Heart right ventricle (tissue), 16 donors: ENCODE measurements at regions not wholly inside any gene's neighbourhood (a gene's known extent, or its start where the extent isn't known, plus 50 kb on each side); places are given as distances from the start of the nearest gene placed in this dataset.
"Not testable (repeated sequence)": the region's sequence is repeated elsewhere in the genome, so short reads cannot be mapped to it uniquely, and the experiment has no call there.

Experiments
- ATAC-seq, 8 donors: fragments of 200-7000 bp; cut with Tn5 transposase; one replicate each; pipeline ENCODE4 v1.9.1; 2020; ENCODE audit warnings: mild to moderate bottlenecking in 8 of 8, moderate library complexity in 8 of 8, moderate number of reproducible peaks in 1 of 8
- DNase-seq, 2 donors: peaks; one replicate each; pipeline ENCODE4 v3.0.0-alpha.2; 2020
- H3K27ac ChIP-seq, 10 donors: fragments of 200-600 bp; sonication (generic) in 2 of 10; one replicate each; pipeline versions ENCODE4 v1.5.0 to v1.8.0; 2020 to 2022; ENCODE audit warnings: mild to moderate bottlenecking in 3 of 10
- H3K27me3 ChIP-seq, 7 donors: fragments of 200-600 bp; one replicate each; pipeline ENCODE4 v1.8.0; 2021 to 2022; ENCODE audit warnings: mild to moderate bottlenecking in 2 of 7
- H3K36me3 ChIP-seq, 9 donors: fragments of 200-600 bp; sonication (generic) in 1 of 9; one replicate each; pipeline versions ENCODE4 v1.5.0 to v1.8.0; 2020 to 2022; ENCODE audit warnings: mild to moderate bottlenecking in 2 of 9
- H3K4me1 ChIP-seq, 9 donors: fragments of 200-600 bp; sonication (generic) in 1 of 9; one replicate each; pipeline versions ENCODE4 v1.5.0 to v1.8.0; 2020 to 2022; ENCODE audit warnings: mild to moderate bottlenecking in 4 of 9
- H3K4me3 ChIP-seq, 10 donors: fragments of 200-600 bp; sonication (generic) in 2 of 10; one replicate each; pipeline versions ENCODE4 v1.5.0 to v1.8.0; 2020 to 2022; ENCODE audit warnings: mild to moderate bottlenecking in 7 of 10, moderate library complexity in 2 of 10
- H3K9me3 ChIP-seq, 11 donors: fragments of 200-600 bp in 10 of 11; sonication (generic) in 2 of 11; one replicate each; pipeline versions ENCODE4 v1.5.0 to v1.8.0; 2013 to 2022; ENCODE audit warnings: mild to moderate bottlenecking in 2 of 11, control low read depth in 1 of 11, moderate library complexity in 1 of 11
- CTCF ChIP-seq, 9 donors: fragments of 200-600 bp; sonication (generic) in 2 of 9; IDR thresholded peaks; one replicate each; pipeline versions ENCODE4 v1.5.0 to v1.8.0; 2021 to 2022; ENCODE audit warnings: antibody characterized with exemption in 9 of 9, mild to moderate bottlenecking in 5 of 9, moderate library complexity in 1 of 9
- WGBS, 2 donors: extraction: QIAGEN DNeasy Blood & Tissue Kit; methylation state at CpG; one replicate each; pipeline ENCODE4 v1.1.7; 2013; ENCODE audit warnings: inconsistent platforms in 1 of 2; 5-methylcytosine and 5-hydroxymethylcytosine counted together
- intact Hi-C, 10 donors: fragments of 100-400 bp; cut with DNase I; formaldehyde crosslinking; loops; one replicate each; pipeline versions ENCODE4 v1.11.1 to v1.14.2; 2022
- donor health status: Arrhythmogenic right ventricular cardiomyopathy.
- donor health status: ischemic (EF 13 %, LVEDD 7.1; RV severe dilation, severe dysfunction).
- donor health status: healthy with polysubstance abuse.
- donor health status: DM: no; HTN: yes; CAD: no.
- donor health status: DM: no; HTN: no; CAD: no.
- donor health status: ischemic (EF 25% LVEDD 6.9; RV normal size, moderate dysfunction).
- donor health status: ischemic (EF 25% LVEDD 5.7; RV mildly dilated, moderate dysfunction).
- donor health status: healthy.
- donor health status: DM: yes; HTN: yes; CAD: no.
- donor health status: Ischemic cardiomyopathy.
- donor health status: ischemic (EF 35%, LVEDD 5.7; RV mildly dilated, moderate dysfunction).
- donor health status: nonischemic (EF 11% LVEDD 7.7; RV severe dilation, severe dysfunction).
- donor health status: DM: yes; HTN: yes; CAD: no.
- donor health status: PGD.
- donor health status: ischemic (EF 29% LVEDD 5.4; RV normal size, mild dysfunction).
- donor health status: nonischemic (EF 23%, LVEDD 6.1; RV moderate dilation, normal function).

GRCh38 chr3:109995377-109995776 is 658.0 kb upstream of the DPPA4 start:
- Histone ChIP-seq H3K4me1 (no peaks in the 10 kb centered on the region), H3K27ac (no peak overlapping the region), H3K27me3 (no peaks in the 10 kb centered on the region), H3K4me3 (no peak overlapping the region), H3K9me3 (peaks cover 0 to 4% (median 0%) of the 10 kb centered on the region in 11 donors), H3K36me3 (no peaks in the 10 kb centered on the region)
- ATAC-seq (no peak), DNase-seq (no peak)
- TF ChIP-seq CTCF (IDR thresholded peaks at IDR 0.05), result no peak
- intact Hi-C loops, result no loop called here

GRCh38 chr3:110001905-110002304 is 664.6 kb upstream of the DPPA4 start:
- H3K4me1 ChIP-seq, H3K9me3 ChIP-seq, DNase-seq, H3K36me3 ChIP-seq, intact Hi-C loops, ATAC-seq, H3K27ac ChIP-seq, H3K4me3 ChIP-seq, H3K27me3 ChIP-seq: not testable (repeated sequence)
- whole genome bisulfite sequencing, 2 donors, result 89 to 96% methylated on average over 4 of the region's 4 CpGs

DNA sequence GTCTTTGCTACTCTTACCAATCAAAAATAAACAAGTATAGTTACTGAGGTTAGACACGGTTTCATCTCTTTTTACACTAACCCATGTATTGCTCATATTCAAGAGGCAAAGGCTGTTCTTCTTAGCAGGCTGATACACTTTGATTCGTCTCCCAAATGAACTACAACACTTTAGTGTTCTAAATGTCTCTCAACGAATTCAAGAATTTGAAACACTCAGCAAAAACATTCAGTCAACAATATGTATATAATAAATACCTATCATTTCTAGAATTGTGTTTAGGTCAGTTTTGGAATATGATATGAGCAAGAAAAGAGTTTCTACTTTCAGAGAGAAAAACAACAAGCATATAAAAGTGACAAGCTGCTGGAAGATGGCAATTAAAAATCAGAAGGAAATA is 669.6 kb upstream of the DPPA4 start:
- Histone ChIP-seq H3K9me3 (no peaks in the 10 kb centered on the region), H3K4me1 (no peaks in the 10 kb centered on the region), H3K4me3 (no peak overlapping the region), H3K36me3 (no peaks in the 10 kb centered on the region), H3K27ac (no peak overlapping the region), H3K27me3 (no peaks in the 10 kb centered on the region)
- intact Hi-C loops, result no loop called here
- DNase-seq (no peak), ATAC-seq (no peak)
- TF ChIP-seq CTCF (IDR thresholded peaks at IDR 0.05), result no peak
- WGBS, 2 donors, result 59 to 67% methylated on average over 3 of the region's 3 CpGs

- Histone ChIP-seq H3K4me1 (peaks cover 0 to 4% (median 0%) of the 10 kb centered on the region in 9 donors), H3K4me3 (no peak overlapping the region), H3K27me3 (no peaks in the 10 kb centered on the region), H3K36me3 (no peaks in the 10 kb centered on the region), H3K9me3 (peaks cover 0 to 7% (median 0%) of the 10 kb centered on the region in 11 donors), H3K27ac (no peak overlapping the region)
- no peak for TF ChIP-seq CTCF (IDR thresholded peaks at IDR 0.05)
- intact Hi-C loops, result no loop called here
- 87 to 91% methylated on average over 4 of the region's 4 CpGs for WGBS, 2 donors
- ATAC-seq (no peak), DNase-seq (no peak)
These were observed 678.1 kb upstream of the DPPA4 start for GRCh38 chr3:110015231-110015963.

DNA sequence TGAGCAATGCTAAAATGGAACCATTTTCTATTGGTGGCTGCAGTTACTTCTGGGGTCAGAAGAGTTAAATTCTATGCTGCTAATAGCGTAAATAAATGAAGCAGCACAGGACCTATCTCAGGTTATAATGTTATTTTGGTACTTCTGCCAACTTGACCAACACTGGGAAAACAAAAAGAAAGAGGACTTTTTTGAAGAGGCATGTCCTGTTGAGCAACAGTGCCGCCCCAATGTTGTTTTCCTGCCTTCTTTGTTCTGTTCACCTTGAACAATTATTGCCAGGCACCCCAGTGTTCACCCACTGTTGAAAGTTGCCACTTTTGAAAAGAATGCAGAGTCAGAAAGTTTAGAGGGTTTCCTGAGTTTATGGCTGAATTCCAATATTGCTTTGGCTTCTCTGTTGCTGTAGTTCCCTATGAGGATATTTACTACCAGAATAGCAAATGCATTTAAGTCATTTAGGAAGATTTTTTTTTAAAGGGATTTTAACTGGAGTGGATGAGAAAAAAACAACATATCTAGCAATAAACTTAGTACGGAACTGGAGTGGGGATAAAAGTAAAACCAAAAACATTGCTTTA is 679.0 kb upstream of the DPPA4 start:
- intact Hi-C loops, result no loop called here
- Histone ChIP-seq H3K4me3 (no peak overlapping the region), H3K9me3 (peaks cover 0 to 7% (median 0%) of the 10 kb centered on the region in 11 donors), H3K4me1 (peaks cover 0 to 4% (median 0%) of the 10 kb centered on the region in 9 donors), H3K36me3 (no peaks in the 10 kb centered on the region), H3K27ac (no peak overlapping the region), H3K27me3 (no peaks in the 10 kb centered on the region)
- ATAC-seq (no peak), DNase-seq (no peak)
- TF ChIP-seq CTCF (IDR thresholded peaks at IDR 0.05), result no peak
- WGBS, 2 donors, result 43 to 46% methylated on average over 3 of the region's 3 CpGs
